Activated T-helper 1 cell treated with anti-CD3 and anti-CD28 coated beads, Interleukin-12 subunit alpha, Interleukin-12 subunit beta, Interleukin-2, Interleukin-4 antibody, amounts not matched to agents 30 ng/mL and 10 ng/mL and 1 ng/mL, durations not matched to agents 14 hours and 24 hours and 36 hours (primary cell): ENCODE measurements at regions not wholly inside any gene's neighbourhood (a gene's known extent, or its start where the extent isn't known, plus 50 kb on each side); places are given as distances from the start of the nearest gene placed in this dataset.

Experiments
- DNase-seq: peaks from one replicate; pipeline ENCODE4 v3.0.0; 2021; ENCODE audit warnings: low spot score
- H3K27ac Mint-ChIP-seq: one replicate; pipeline ENCODE4 v1.8.0; 2021; ENCODE audit warnings: mild to moderate bottlenecking, mixed read lengths
- H3K27me3 Mint-ChIP-seq: one replicate; pipeline ENCODE4 v1.8.0; 2022; ENCODE audit warnings: mild to moderate bottlenecking, moderate library complexity, mixed read lengths; ENCODE audit not compliant: insufficient read depth
- H3K36me3 Mint-ChIP-seq: one replicate; pipeline ENCODE4 v1.8.0; 2021; ENCODE audit warnings: low read depth, mixed read lengths
- H3K4me1 Mint-ChIP-seq: one replicate; pipeline ENCODE4 v1.8.0; 2021; ENCODE audit warnings: low read depth, mixed read lengths
- H3K4me3 Mint-ChIP-seq: one replicate; pipeline ENCODE4 v1.8.0; 2021; ENCODE audit warnings: mild to moderate bottlenecking, moderate library complexity, mixed read lengths
- H3K9me3 Mint-ChIP-seq: one replicate; pipeline ENCODE4 v1.8.0; 2021; ENCODE audit warnings: mixed read lengths
- intact Hi-C: fragments of 100-400 bp; cut with micrococcal nuclease; formaldehyde crosslinking; loops from one replicate; pipeline ENCODE4 v1.15.1; 2024

GRCh38 chr11:70014291-70014690 lies 63.8 kb upstream of the ANO1 start:
- Mint-ChIP-seq H3K9me3 (no peaks in the 10 kb centered on the region), H3K27me3 (peaks cover 3% of the 10 kb centered on the region), H3K27ac (no peak overlapping the region), H3K4me1 (no peaks in the 10 kb centered on the region), H3K4me3 (no peak overlapping the region), H3K36me3 (no peaks in the 10 kb centered on the region)
- DNase-seq: no peak
- intact Hi-C loops: no loop called here

GRCh38 chr11:70016666-70017367 lies 61.3 kb upstream of the ANO1 start:
- Mint-ChIP-seq H3K36me3 (no peaks in the 10 kb centered on the region), H3K4me3 (no peak overlapping the region), H3K27ac (no peak overlapping the region), H3K4me1 (no peaks in the 10 kb centered on the region), H3K9me3 (no peaks in the 10 kb centered on the region), H3K27me3 (peaks cover 3% of the 10 kb centered on the region)
- intact Hi-C loops: no loop called here
- no peak for DNase-seq

GRCh38 chr11:70018816-70019215 lies 59.3 kb upstream of the ANO1 start:
- no peaks in the 10 kb centered on the region for H3K4me1 Mint-ChIP-seq
- H3K27ac Mint-ChIP-seq: no peak overlapping the region
- H3K27me3 Mint-ChIP-seq: peaks cover 3% of the 10 kb centered on the region
- no peaks in the 10 kb centered on the region for H3K36me3 Mint-ChIP-seq
- no peak for DNase-seq
- no peaks in the 10 kb centered on the region for H3K9me3 Mint-ChIP-seq
- H3K4me3 Mint-ChIP-seq: no peak overlapping the region
- intact Hi-C loops: no loop called here

GRCh38 chr11:70019576-70020011 lies 58.5 kb upstream of the ANO1 start:
- no peak for DNase-seq
- H3K9me3 Mint-ChIP-seq: no peaks in the 10 kb centered on the region
- H3K4me3 Mint-ChIP-seq: no peak overlapping the region
- no peaks in the 10 kb centered on the region for H3K4me1 Mint-ChIP-seq
- H3K36me3 Mint-ChIP-seq: no peaks in the 10 kb centered on the region
- no peak overlapping the region for H3K27ac Mint-ChIP-seq
- H3K27me3 Mint-ChIP-seq: peaks cover 3% of the 10 kb centered on the region
- intact Hi-C loops: no loop called here

- no peak for DNase-seq
- no peaks in the 10 kb centered on the region for H3K36me3 Mint-ChIP-seq
- H3K27ac Mint-ChIP-seq: no peak overlapping the region
Observed at GRCh38 chr11:70020336-70021214, 57.5 kb upstream of the ANO1 start.

GRCh38 chr11:70021586-70021985 lies 56.5 kb upstream of the ANO1 start:
- Mint-ChIP-seq H3K27ac (no peak overlapping the region), H3K27me3 (peaks cover 3% of the 10 kb centered on the region), H3K36me3 (no peaks in the 10 kb centered on the region), H3K4me1 (no peaks in the 10 kb centered on the region), H3K4me3 (no peak overlapping the region), H3K9me3 (no peaks in the 10 kb centered on the region)
- intact Hi-C loops: no loop called here
- no peak for DNase-seq

More at GRCh38 chr11:70020336-70021214, 57.5 kb upstream of the ANO1 start:
- Mint-ChIP-seq H3K27me3 (peaks cover 3% of the 10 kb centered on the region), H3K4me1 (no peaks in the 10 kb centered on the region), H3K9me3 (no peaks in the 10 kb centered on the region), H3K4me3 (no peak overlapping the region)
- intact Hi-C loops: no loop called here

- H3K4me1 Mint-ChIP-seq: no peaks in the 10 kb centered on the region
- no peaks in the 10 kb centered on the region for H3K36me3 Mint-ChIP-seq
- no peaks in the 10 kb centered on the region for H3K9me3 Mint-ChIP-seq
- no peak overlapping the region for H3K4me3 Mint-ChIP-seq
- no peaks in the 10 kb centered on the region for H3K27me3 Mint-ChIP-seq
- no peak for DNase-seq
- intact Hi-C loops: no loop called here
- H3K27ac Mint-ChIP-seq: no peak overlapping the region
Observed at GRCh38 chr11:70024036-70024772, 53.9 kb upstream of the ANO1 start.

- no peak overlapping the region for H3K4me3 Mint-ChIP-seq
Observed at GRCh38 chr11:70024773-70025045, 53.4 kb upstream of the ANO1 start.

GRCh38 chr11:70025308-70025707 lies 52.8 kb upstream of the ANO1 start:
- no peak overlapping the region for H3K4me3 Mint-ChIP-seq
- H3K4me1 Mint-ChIP-seq: no peaks in the 10 kb centered on the region
- H3K36me3 Mint-ChIP-seq: no peaks in the 10 kb centered on the region
- H3K27ac Mint-ChIP-seq: no peak overlapping the region
- intact Hi-C loops: no loop called here
- H3K9me3 Mint-ChIP-seq: no peaks in the 10 kb centered on the region
- DNase-seq: no peak
- no peaks in the 10 kb centered on the region for H3K27me3 Mint-ChIP-seq

More at GRCh38 chr11:70024773-70025045, 53.4 kb upstream of the ANO1 start:
- Mint-ChIP-seq H3K27me3 (no peaks in the 10 kb centered on the region), H3K27ac (no peak overlapping the region), H3K4me1 (no peaks in the 10 kb centered on the region), H3K9me3 (no peaks in the 10 kb centered on the region), H3K36me3 (no peaks in the 10 kb centered on the region)
- intact Hi-C loops: no loop called here
- DNase-seq: no peak

- Mint-ChIP-seq H3K27ac (no peak overlapping the region), H3K9me3 (no peaks in the 10 kb centered on the region), H3K4me3 (no peak overlapping the region), H3K27me3 (no peaks in the 10 kb centered on the region), H3K36me3 (no peaks in the 10 kb centered on the region), H3K4me1 (no peaks in the 10 kb centered on the region)
- intact Hi-C loops: no loop called here
- DNase-seq: no peak
Observed at GRCh38 chr11:70026012-70026411, 52.1 kb upstream of the ANO1 start.

GRCh38 chr11:70026726-70027125 lies 51.4 kb upstream of the ANO1 start:
- Mint-ChIP-seq H3K4me1 (no peaks in the 10 kb centered on the region), H3K9me3 (no peaks in the 10 kb centered on the region), H3K4me3 (no peak overlapping the region), H3K27me3 (no peaks in the 10 kb centered on the region), H3K27ac (no peak overlapping the region), H3K36me3 (no peaks in the 10 kb centered on the region)
- intact Hi-C loops: no loop called here
- DNase-seq: no peak

- no peaks in the 10 kb centered on the region for H3K36me3 Mint-ChIP-seq
- intact Hi-C loops: no loop called here
- H3K4me1 Mint-ChIP-seq: no peaks in the 10 kb centered on the region
- H3K27me3 Mint-ChIP-seq: peaks cover 3% of the 10 kb centered on the region
- DNase-seq: no peak
- no peak overlapping the region for H3K4me3 Mint-ChIP-seq
- H3K27ac Mint-ChIP-seq: no peak overlapping the region
- no peaks in the 10 kb centered on the region for H3K9me3 Mint-ChIP-seq
Observed at GRCh38 chr11:70027451-70027850, 50.7 kb upstream of the ANO1 start.
